ENCODE measurements at regions not wholly inside any gene's neighbourhood (a gene's known extent, or its start where the extent isn't known, plus 50 kb on each side); places are given as distances from the start of the nearest gene placed in this dataset.

- no peak for TF ChIP-seq CTCF (IDR thresholded peaks at IDR 0.05)
- no peak for TF ChIP-seq POLR2A (IDR thresholded peaks at IDR 0.05)
These were observed 140.1 kb downstream of the COX7C start for GRCh38 chr5:86757824-86758223.

Measured in lower leg skin (tissue), 3 donors.